Astrocyte (in vitro differentiated cells and primary cell): ENCODE measurements at regions not wholly inside any gene's neighbourhood (a gene's known extent, or its start where the extent isn't known, plus 50 kb on each side); places are given as distances from the start of the nearest gene placed in this dataset.

Source experiments
- DNase-seq: peaks from one replicate; pipeline ENCODE4 v3.0.0-alpha.2; 2010; ENCODE audit warnings: low read depth
- FAIRE-seq: peaks from 2 replicates; lab custom pipeline; 2011; peaks lifted over from hg19 to GRCh38; lab: Jason Lieb, UNC
- H2AFZ ChIP-seq: 2 replicates; pipeline ENCODE4 v1.6.0; 2012; ENCODE audit warnings: low read depth, low read length, inconsistent platforms
- H3K27ac ChIP-seq: 2 replicates; pipeline ENCODE4 v1.5.1; 2011; ENCODE audit warnings: low read depth, low read length, inconsistent platforms
- H3K27me3 ChIP-seq: 2 replicates; pipeline ENCODE4 v1.6.0; 2011; ENCODE audit warnings: low read length, inconsistent platforms; ENCODE audit not compliant: insufficient read depth
- H3K36me3 ChIP-seq: 2 replicates; pipeline ENCODE4 v1.5.1; 2011; ENCODE audit warnings: low read length, inconsistent platforms; ENCODE audit not compliant: insufficient read depth
- H3K4me1 ChIP-seq: 2 replicates; pipeline ENCODE4 v1.5.1; 2011; ENCODE audit warnings: low read length, inconsistent platforms; ENCODE audit not compliant: insufficient read depth
- H3K4me2 ChIP-seq: 2 replicates; pipeline ENCODE4 v1.6.0; 2012; ENCODE audit warnings: low read length, inconsistent platforms
- H3K4me3 ChIP-seq: 2 replicates; pipeline ENCODE4 v1.5.1; 2011; ENCODE audit warnings: low read depth, mild to moderate bottlenecking, low read length, inconsistent platforms; ENCODE audit not compliant: insufficient read depth
- H3K79me2 ChIP-seq: 2 replicates; pipeline ENCODE4 v1.6.0; 2012; ENCODE audit warnings: mild to moderate bottlenecking, low read length, inconsistent platforms; ENCODE audit not compliant: insufficient read depth
- H3K9ac ChIP-seq: 2 replicates; pipeline ENCODE4 v1.6.0; 2012; ENCODE audit warnings: mild to moderate bottlenecking, low read length, inconsistent platforms
- H3K9me3 ChIP-seq: 2 replicates; pipeline ENCODE4 v1.5.1; 2012; ENCODE audit warnings: low read depth, mild to moderate bottlenecking, low read length, inconsistent platforms; ENCODE audit not compliant: insufficient read depth
- H4K20me1 ChIP-seq: 2 replicates; pipeline ENCODE4 v1.6.0; 2012; ENCODE audit warnings: low read length, inconsistent platforms; ENCODE audit not compliant: insufficient read depth
- H3K27ac Mint-ChIP-seq: one replicate; pipeline ENCODE4 v1.8.0; 2021; ENCODE audit warnings: mild to moderate bottlenecking, mixed read lengths; ENCODE audit not compliant: unreplicated experiment
- H3K27me3 Mint-ChIP-seq: one replicate; pipeline ENCODE4 v1.8.0; 2021; ENCODE audit warnings: low read depth, mixed read lengths; ENCODE audit not compliant: unreplicated experiment
- H3K36me3 Mint-ChIP-seq: one replicate; pipeline ENCODE4 v1.8.0; 2021; ENCODE audit warnings: low read depth, mixed read lengths; ENCODE audit not compliant: unreplicated experiment
- H3K4me1 Mint-ChIP-seq: one replicate; pipeline ENCODE4 v1.8.0; 2021; ENCODE audit warnings: low read depth, mixed read lengths; ENCODE audit not compliant: unreplicated experiment
- H3K4me3 Mint-ChIP-seq: one replicate; pipeline ENCODE4 v1.8.0; 2021; ENCODE audit warnings: mild to moderate bottlenecking, moderate library complexity, mixed read lengths; ENCODE audit not compliant: unreplicated experiment
- H3K9me3 Mint-ChIP-seq: one replicate; pipeline ENCODE4 v1.8.0; 2021; ENCODE audit warnings: mild to moderate bottlenecking, mixed read lengths; ENCODE audit not compliant: unreplicated experiment
- CTCF ChIP-seq: IDR thresholded peaks from 2 replicates; pipeline ENCODE4 v1.5.1; 2011; ENCODE audit warnings: low read depth, mild to moderate bottlenecking, inconsistent platforms, low read length, moderate library complexity; ENCODE audit not compliant: insufficient read depth
- EZH2 ChIP-seq: IDR thresholded peaks from 2 replicates; pipeline ENCODE4 v1.6.1; 2012; ENCODE audit warnings: mild to moderate bottlenecking, low read length, inconsistent platforms; ENCODE audit not compliant: insufficient read depth

- Mint-ChIP-seq H3K36me3 (peaks cover 2% of the 10 kb centered on the region), H3K27me3 (peaks cover 12% of the 10 kb centered on the region), H3K27ac (no peak overlapping the region), H3K9me3 (peaks cover 14% of the 10 kb centered on the region), H3K4me3 (no peak overlapping the region), H3K4me1 (no peaks in the 10 kb centered on the region)
- H4K20me1 ChIP-seq = no peaks in the 10 kb centered on the region
- H3K4me2 ChIP-seq = no peak overlapping the region
- no peak for DNase-seq
- H3K9me3 ChIP-seq = peaks cover 11% of the 10 kb centered on the region
- no peaks in the 10 kb centered on the region for H3K4me1 ChIP-seq
- no peak for FAIRE-seq
- H3K36me3 ChIP-seq = no peaks in the 10 kb centered on the region
- no peak overlapping the region for H3K27ac ChIP-seq
- TF ChIP-seq CTCF = no peak
- TF ChIP-seq EZH2 = no peak
- H3K4me3 ChIP-seq = no peak overlapping the region
- H3K79me2 ChIP-seq = no peaks in the 10 kb centered on the region
- no peak overlapping the region for H3K9ac ChIP-seq
- H2AFZ ChIP-seq = no peak overlapping the region
- no peaks in the 10 kb centered on the region for H3K27me3 ChIP-seq
These were observed 310.8 kb downstream of the TCERG1L start for GRCh38 chr10:131000743-131001142.

- Mint-ChIP-seq H3K27ac (no peak overlapping the region), H3K9me3 (peaks cover 9% of the 10 kb centered on the region), H3K4me3 (no peak overlapping the region), H3K27me3 (peaks cover 12% of the 10 kb centered on the region), H3K36me3 (peaks cover 2% of the 10 kb centered on the region), H3K4me1 (no peaks in the 10 kb centered on the region)
- Histone ChIP-seq H3K27ac (no peak overlapping the region), H3K27me3 (no peaks in the 10 kb centered on the region), H3K4me3 (no peak overlapping the region), H3K9me3 (peaks cover 11% of the 10 kb centered on the region), H2AFZ (no peak overlapping the region), H3K9ac (no peak overlapping the region), H4K20me1 (no peaks in the 10 kb centered on the region), H3K4me2 (no peak overlapping the region), H3K4me1 (no peaks in the 10 kb centered on the region), H3K79me2 (no peaks in the 10 kb centered on the region), H3K36me3 (no peaks in the 10 kb centered on the region)
- TF ChIP-seq CTCF (no peak), EZH2 (no peak)
- no peak for DNase-seq
- no peak for FAIRE-seq
These were observed 310.1 kb downstream of the TCERG1L start for GRCh38 chr10:131001438-131001837.

- Mint-ChIP-seq H3K9me3 (peaks cover 3% of the 10 kb centered on the region), H3K36me3 (peaks cover 2% of the 10 kb centered on the region), H3K4me1 (no peaks in the 10 kb centered on the region), H3K4me3 (no peak overlapping the region), H3K27ac (no peak overlapping the region), H3K27me3 (peaks cover 11% of the 10 kb centered on the region)
- DNase-seq (no peak), FAIRE-seq (no peak)
- no peaks in the 10 kb centered on the region for H3K4me1 ChIP-seq
- no peaks in the 10 kb centered on the region for H3K27me3 ChIP-seq
- H3K36me3 ChIP-seq = no peaks in the 10 kb centered on the region
- H3K27ac ChIP-seq = no peak overlapping the region
- H3K9me3 ChIP-seq = peaks cover 13% of the 10 kb centered on the region
- no peak overlapping the region for H3K4me3 ChIP-seq
- no peaks in the 10 kb centered on the region for H4K20me1 ChIP-seq
- TF ChIP-seq EZH2 (no peak), CTCF (no peak)
- no peak overlapping the region for H3K9ac ChIP-seq
- no peak overlapping the region for H3K4me2 ChIP-seq
- no peaks in the 10 kb centered on the region for H3K79me2 ChIP-seq
- no peak overlapping the region for H2AFZ ChIP-seq
These were observed 309.3 kb downstream of the TCERG1L start for GRCh38 chr10:131002031-131002861.
